ENCODE measurements at regions not wholly inside any gene's neighbourhood (a gene's known extent, or its start where the extent isn't known, plus 50 kb on each side); places are given as distances from the start of the nearest gene placed in this dataset.

DNA sequence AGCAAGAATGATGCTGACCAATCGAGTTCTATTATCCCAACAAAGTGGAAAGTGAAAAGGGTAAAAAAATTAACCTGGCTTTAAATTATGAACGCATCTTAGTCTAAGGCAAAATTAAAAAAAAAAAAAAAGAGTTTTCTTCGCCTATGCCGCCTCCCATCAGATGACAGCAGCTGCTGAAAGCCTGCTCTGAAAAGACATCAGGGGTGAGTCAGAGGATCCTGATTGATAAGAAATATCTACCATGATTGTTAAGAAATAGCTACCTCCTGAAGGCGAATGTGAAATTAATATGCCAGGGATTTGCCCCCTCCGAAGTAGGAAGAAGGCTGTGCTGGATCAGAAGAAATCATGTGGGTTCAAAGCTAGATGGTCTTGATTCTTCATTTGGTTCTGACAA is 216.8 kb upstream of the C1orf87 start:
- TF ChIP-seq CTCF (IDR thresholded peaks at IDR 0.05; ENCODE audit: low read depth, low read length) (no peak), EZH2phosphoT487 (IDR thresholded peaks at IDR 0.05; ENCODE audit: low read depth) (no peak)

All from OCI-LY3 (cell line).